ACC112 (cell line): ENCODE measurements at regions not wholly inside any gene's neighbourhood (a gene's known extent, or its start where the extent isn't known, plus 50 kb on each side); places are given as distances from the start of the nearest gene placed in this dataset.

ENCODE experiments used
- H2AFZ ChIP-seq: fragments of 200-600 bp; sonication (generic); one replicate; pipeline ENCODE4 v1.6.0; 2017; ENCODE audit warnings: antibody characterized with exemption, low read length; ENCODE audit not compliant: unreplicated experiment
- H3K27ac ChIP-seq: fragments of 200-600 bp; sonication (generic); 2 replicates; pipeline ENCODE4 v1.5.1; 2014; ENCODE audit warnings: low read depth, mild to moderate bottlenecking, antibody characterized with exemption, low read length, moderate library complexity
- H3K27me3 ChIP-seq: fragments of 200-600 bp; sonication (generic); 2 replicates; pipeline ENCODE4 v1.6.1; 2014; ENCODE audit warnings: mild to moderate bottlenecking, antibody characterized with exemption, low read length, moderate library complexity, mixed read lengths; ENCODE audit not compliant: insufficient read depth
- H3K36me3 ChIP-seq: fragments of 200-600 bp; sonication (generic); 2 replicates; pipeline ENCODE4 v1.6.1; 2016; ENCODE audit warnings: mild to moderate bottlenecking, antibody characterized with exemption, low read length, moderate library complexity, mixed read lengths; ENCODE audit not compliant: insufficient read depth
- H3K4me1 ChIP-seq: fragments of 200-600 bp; sonication (generic); one replicate; pipeline ENCODE4 v1.6.1; 2016; ENCODE audit warnings: low read length, mixed read lengths; ENCODE audit not compliant: insufficient read depth, unreplicated experiment, control insufficient read depth
- H3K4me3 ChIP-seq: fragments of 200-600 bp; sonication (generic); 2 replicates; pipeline ENCODE4 v1.5.1; 2014; ENCODE audit warnings: mild to moderate bottlenecking, low read depth, low read length
- H3K79me2 ChIP-seq: fragments of 200-600 bp; sonication (generic); one replicate; pipeline ENCODE4 v1.6.0; 2016; ENCODE audit warnings: low read length; ENCODE audit not compliant: control insufficient read depth, unreplicated experiment, insufficient read depth

DNA sequence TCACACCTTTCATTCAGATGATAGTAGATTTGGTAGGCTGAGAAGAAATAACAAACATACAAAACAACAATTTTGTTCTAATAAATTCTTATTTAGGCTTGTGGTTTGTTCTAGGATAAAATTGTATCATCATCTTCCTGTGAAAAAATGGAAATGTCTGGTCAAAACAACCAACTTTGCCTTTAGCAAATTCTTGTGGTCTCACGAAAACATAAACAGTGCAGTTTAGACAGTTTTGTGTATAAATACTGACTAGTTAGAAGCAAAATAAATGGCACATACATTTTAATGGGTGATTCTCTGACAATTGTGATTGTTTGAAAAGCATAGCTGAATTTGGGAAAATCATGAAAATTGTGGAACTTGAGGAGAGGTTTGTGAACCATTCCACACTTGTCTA, 180.1 kb downstream of the TDRD15 start:
- no peak overlapping the region for H2AFZ ChIP-seq
- H3K27ac ChIP-seq: no peak overlapping the region
- H3K4me3 ChIP-seq: no peak overlapping the region
- H3K79me2 ChIP-seq: no peaks in the 10 kb centered on the region
- no peaks in the 10 kb centered on the region for H3K27me3 ChIP-seq
- no peaks in the 10 kb centered on the region for H3K4me1 ChIP-seq
- H3K36me3 ChIP-seq: no peaks in the 10 kb centered on the region

DNA sequence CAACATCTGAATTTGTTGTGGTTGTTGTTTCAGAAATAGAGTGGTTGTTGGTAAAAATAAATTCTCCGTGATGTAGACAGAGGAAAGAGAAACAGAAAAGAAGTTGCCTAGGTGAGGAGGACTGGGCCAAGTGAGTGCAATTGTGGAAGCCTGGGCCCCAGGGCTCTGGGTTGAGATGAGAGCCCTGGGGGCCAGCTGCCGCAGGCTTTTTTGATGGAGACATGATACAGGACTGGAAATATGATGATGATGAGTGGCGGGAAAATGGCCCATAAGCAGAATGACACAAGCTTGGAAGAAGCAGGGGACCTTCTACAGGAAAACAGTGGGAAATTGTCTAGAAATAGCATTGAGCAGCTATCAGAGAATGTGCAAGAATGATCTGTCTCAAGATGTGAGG, 181.8 kb downstream of the TDRD15 start:
- Histone ChIP-seq H3K4me1 (no peaks in the 10 kb centered on the region), H2AFZ (no peak overlapping the region), H3K79me2 (no peaks in the 10 kb centered on the region), H3K27me3 (no peaks in the 10 kb centered on the region), H3K4me3 (no peak overlapping the region), H3K27ac (no peak overlapping the region), H3K36me3 (no peaks in the 10 kb centered on the region)

DNA sequence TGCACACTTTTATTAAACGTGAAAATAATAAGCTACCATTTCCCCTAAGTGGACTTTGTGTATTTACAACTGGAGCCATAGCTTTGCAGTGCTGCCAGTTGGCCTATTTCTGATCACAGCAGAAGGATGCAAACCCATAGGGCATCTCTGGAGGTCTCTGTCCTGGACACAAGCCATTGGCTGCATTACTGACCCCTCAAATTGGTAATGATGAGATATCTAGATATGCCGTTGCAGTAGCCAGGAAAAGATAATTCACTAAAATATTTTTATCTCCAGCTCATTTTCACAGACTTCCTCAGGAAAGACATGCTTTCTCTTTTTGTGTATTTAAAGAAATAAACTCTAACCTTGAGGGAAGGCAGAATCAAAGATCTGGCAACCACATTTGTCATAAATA, 182.5 kb downstream of the TDRD15 start:
- no peaks in the 10 kb centered on the region for H3K4me1 ChIP-seq
- H3K27ac ChIP-seq: no peak overlapping the region
- H3K79me2 ChIP-seq: no peaks in the 10 kb centered on the region
- no peaks in the 10 kb centered on the region for H3K27me3 ChIP-seq
- H2AFZ ChIP-seq: no peak overlapping the region
- no peak overlapping the region for H3K4me3 ChIP-seq
- H3K36me3 ChIP-seq: no peaks in the 10 kb centered on the region

DNA sequence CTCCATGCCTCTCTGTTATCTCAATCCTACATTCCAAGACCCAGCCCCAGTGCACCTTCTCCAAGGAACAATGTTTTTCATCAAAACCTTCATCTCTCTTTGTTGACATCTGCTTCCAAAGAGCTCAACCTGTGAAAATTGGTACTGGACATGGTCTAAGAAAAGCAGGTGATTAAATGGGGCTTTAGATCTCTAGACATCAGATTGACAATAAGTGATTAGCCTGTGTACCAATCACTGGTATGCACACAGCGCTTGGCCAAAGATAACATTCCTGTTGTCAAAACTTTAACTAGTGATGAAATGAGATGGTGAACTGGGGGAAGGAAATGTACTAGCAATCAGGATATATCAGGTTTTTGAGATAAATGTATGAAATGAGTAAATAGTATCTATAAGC, 183.3 kb downstream of the TDRD15 start:
- Histone ChIP-seq H3K4me1 (no peaks in the 10 kb centered on the region), H3K36me3 (no peaks in the 10 kb centered on the region), H3K27me3 (no peaks in the 10 kb centered on the region), H3K27ac (no peak overlapping the region), H3K4me3 (no peak overlapping the region), H3K79me2 (no peaks in the 10 kb centered on the region), H2AFZ (no peak overlapping the region)

DNA sequence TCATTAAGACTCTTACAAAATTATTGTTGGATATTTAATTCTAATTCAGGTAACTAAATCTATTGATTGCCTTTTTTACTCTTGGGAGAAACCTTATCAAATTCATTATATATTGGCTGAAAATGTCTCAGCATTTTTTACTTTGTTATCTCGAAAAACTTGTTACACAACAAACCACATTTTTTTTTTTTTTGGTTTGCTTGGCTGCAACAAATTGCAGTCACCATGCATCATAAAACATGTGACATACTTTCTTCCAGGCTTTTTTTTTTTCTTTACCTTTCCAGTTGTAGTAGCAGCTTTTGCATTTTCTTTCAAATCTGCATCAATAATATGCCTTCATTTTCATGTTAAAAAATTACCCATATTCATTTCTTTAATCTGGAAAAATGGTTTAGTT, 186.7 kb downstream of the TDRD15 start:
- Histone ChIP-seq H3K79me2 (no peaks in the 10 kb centered on the region), H3K4me3 (no peak overlapping the region), H3K4me1 (no peaks in the 10 kb centered on the region), H3K27me3 (no peaks in the 10 kb centered on the region), H3K27ac (no peak overlapping the region), H2AFZ (no peak overlapping the region), H3K36me3 (no peaks in the 10 kb centered on the region)

DNA sequence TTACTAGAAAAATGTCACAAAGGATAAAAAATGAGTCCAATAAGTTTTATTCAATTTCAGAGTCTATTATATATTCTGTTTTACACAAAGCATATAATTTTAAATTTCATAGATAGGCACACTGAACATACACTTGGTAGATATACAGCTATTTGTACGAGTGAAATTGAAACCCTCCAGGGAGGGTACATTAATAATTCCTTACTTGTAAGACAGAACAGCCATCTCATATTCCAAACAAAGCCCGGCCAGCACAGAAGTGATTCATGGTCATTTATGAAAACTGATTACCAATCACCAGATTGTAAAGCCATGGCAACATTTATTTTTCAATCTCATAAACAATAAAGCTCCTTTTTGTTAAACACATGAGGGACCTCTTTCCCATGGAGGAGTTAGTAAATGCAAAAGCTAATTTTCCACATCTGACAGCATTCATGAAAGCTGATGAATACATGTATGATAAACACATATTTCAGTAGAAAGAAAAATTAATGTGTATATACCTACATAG, 190.6 kb downstream of the TDRD15 start:
- no peak overlapping the region for H3K27ac ChIP-seq
- no peaks in the 10 kb centered on the region for H3K27me3 ChIP-seq
- no peaks in the 10 kb centered on the region for H3K79me2 ChIP-seq
- H2AFZ ChIP-seq: no peak overlapping the region
- no peaks in the 10 kb centered on the region for H3K4me1 ChIP-seq
- H3K4me3 ChIP-seq: no peak overlapping the region
- H3K36me3 ChIP-seq: no peaks in the 10 kb centered on the region

DNA sequence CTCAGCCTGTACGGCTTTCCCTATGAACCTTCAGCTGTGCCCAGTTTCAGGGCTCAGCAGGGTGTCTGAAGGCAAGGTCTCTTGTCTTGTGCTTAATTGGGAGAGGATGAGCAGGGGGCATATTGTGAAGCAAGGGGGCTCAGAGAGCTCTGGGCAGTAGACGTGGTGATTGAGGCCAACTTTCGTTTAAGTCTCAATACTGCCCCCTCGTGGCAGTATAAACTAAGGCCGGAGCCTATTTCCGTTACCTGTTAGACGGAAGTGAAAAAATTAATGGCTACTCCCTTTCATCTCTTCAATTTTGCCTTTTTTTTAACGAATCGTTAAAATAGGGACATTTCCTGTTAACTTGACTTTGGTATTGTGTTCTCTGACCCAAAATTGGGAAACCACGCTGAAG, 193.4 kb downstream of the TDRD15 start:
- H3K27me3 ChIP-seq: no peaks in the 10 kb centered on the region
- H3K4me3 ChIP-seq: no peak overlapping the region
- H3K36me3 ChIP-seq: no peaks in the 10 kb centered on the region
- no peaks in the 10 kb centered on the region for H3K4me1 ChIP-seq
- no peak overlapping the region for H2AFZ ChIP-seq
- no peaks in the 10 kb centered on the region for H3K79me2 ChIP-seq
- no peak overlapping the region for H3K27ac ChIP-seq

DNA sequence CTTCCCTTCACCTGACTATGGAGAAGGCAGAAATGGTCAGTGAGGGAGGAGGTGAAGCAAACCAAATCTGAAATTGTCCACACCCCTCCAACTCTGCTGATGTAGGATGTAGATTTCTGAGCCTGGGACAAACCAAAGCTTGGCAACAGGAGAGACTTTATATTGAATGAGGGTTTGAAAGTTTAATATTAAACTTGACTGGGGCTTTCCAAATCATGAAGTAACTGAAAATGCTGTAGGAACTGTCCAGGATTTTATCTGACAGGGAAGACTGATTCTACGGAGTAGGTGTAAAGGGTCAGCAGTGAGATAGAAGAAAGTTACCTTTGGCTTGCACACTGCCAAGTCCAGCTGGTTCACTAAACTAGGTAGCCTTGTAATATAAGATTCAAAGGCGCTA, 194.5 kb downstream of the TDRD15 start:
- Histone ChIP-seq H3K4me1 (no peaks in the 10 kb centered on the region), H2AFZ (no peak overlapping the region), H3K79me2 (no peaks in the 10 kb centered on the region), H3K36me3 (no peaks in the 10 kb centered on the region), H3K27ac (no peak overlapping the region), H3K27me3 (no peaks in the 10 kb centered on the region), H3K4me3 (no peak overlapping the region)

DNA sequence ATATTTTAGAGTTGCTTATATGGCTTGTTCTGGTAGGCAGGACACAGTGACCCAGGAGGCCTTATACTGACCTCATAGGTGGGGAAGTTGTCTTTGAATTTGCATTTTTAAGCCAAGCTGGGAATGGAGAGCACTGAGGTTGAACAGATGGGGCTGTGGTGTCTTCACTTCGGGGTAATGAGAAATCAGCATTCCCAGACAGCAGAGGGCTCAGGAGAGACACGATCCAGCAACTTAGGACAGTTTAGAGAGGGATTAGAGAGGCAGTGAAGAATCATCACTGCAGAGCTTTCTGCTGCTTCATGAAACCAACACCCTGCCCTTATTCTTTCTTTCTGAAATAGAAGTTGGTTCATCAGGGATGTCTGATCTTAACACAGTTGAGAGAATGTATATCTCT, 202.4 kb downstream of the TDRD15 start:
- no peaks in the 10 kb centered on the region for H3K36me3 ChIP-seq

DNA sequence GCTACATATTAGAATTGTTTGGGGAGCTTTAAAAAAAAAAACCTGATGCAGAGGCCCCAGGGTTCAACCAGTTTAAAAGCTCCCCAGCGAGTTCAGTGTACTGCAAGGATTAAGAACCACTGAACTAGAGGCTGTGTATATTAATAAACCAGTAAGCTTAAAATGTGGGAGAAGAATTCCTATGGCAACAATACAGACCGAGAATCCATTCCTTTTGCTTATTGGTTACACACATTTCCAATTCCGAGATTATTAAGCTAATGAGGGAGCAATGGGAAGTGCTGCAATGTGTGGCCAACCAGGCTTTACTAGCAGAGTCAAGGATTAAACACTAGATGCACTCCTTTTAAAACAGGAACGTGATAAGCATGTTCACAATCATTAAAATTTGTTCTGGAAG, 204.4 kb downstream of the TDRD15 start:
- Histone ChIP-seq H3K27me3 (no peaks in the 10 kb centered on the region), H3K27ac (no peak overlapping the region), H2AFZ (no peak overlapping the region), H3K4me3 (no peak overlapping the region), H3K36me3 (no peaks in the 10 kb centered on the region), H3K4me1 (no peaks in the 10 kb centered on the region), H3K79me2 (no peaks in the 10 kb centered on the region)

More for the DNA sequence above, 202.4 kb downstream of the TDRD15 start:
- no peak overlapping the region for H2AFZ ChIP-seq
- H3K4me1 ChIP-seq: no peaks in the 10 kb centered on the region
- H3K27ac ChIP-seq: no peak overlapping the region
- no peaks in the 10 kb centered on the region for H3K27me3 ChIP-seq
- no peak overlapping the region for H3K4me3 ChIP-seq
- no peaks in the 10 kb centered on the region for H3K79me2 ChIP-seq

DNA sequence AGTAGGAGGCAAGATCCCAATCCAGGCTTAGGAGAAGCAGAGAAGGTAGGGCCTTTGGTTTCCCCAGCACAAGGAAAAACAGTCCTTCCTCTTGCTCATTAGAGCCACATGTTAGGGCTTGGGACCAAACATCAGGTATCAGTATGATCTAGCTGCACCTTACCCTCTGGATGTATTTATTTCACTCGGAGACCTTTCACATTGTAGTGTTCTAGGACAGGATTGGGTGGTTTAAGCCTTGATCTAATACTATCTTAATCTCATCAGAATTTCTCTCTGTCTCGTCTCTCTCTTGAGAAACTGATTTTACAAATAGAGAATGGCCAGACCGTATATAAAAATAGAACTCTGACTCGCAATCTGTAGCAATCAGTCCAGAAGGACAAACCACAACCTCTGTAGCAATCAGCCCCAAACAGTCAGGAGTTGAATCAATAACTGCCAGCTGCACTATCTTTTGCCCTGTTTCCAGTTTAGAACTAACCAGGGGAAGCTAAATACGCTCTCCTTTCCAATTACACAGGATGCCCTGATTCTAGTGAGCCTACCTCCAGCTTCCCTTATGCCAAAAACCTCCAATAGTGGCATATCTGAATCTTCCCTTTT, 207.1 kb downstream of the TDRD15 start:
- H2AFZ ChIP-seq: no peak overlapping the region
- no peaks in the 10 kb centered on the region for H3K79me2 ChIP-seq
- H3K36me3 ChIP-seq: no peaks in the 10 kb centered on the region
- no peak overlapping the region for H3K27ac ChIP-seq
- no peak overlapping the region for H3K4me3 ChIP-seq
- H3K4me1 ChIP-seq: no peaks in the 10 kb centered on the region
- H3K27me3 ChIP-seq: no peaks in the 10 kb centered on the region
